HCT116 (cell line): ENCODE measurements at regions not wholly inside any gene's neighbourhood (a gene's known extent, or its start where the extent isn't known, plus 50 kb on each side); places are given as distances from the start of the nearest gene placed in this dataset.

Experiments used
- ATAC-seq: fragments of 200-7000 bp; cut with Tn5 transposase; 2 replicates; pipeline ENCODE4 v1.9.1; 2020; ENCODE audit warnings: mild to moderate bottlenecking, moderate library complexity
- BruUV-seq: library from RNA; stranded (reverse); fragments of 400-500 nt; replicated peaks from 2 replicates; lab custom pipeline; 2021; lab: Mats Ljungman, UMichigan
- CTCF ChIA-PET: fragments of 300-600 bp; sonication (Branson Sonifier 250); formaldehyde crosslinking; loops from one replicate; lab custom pipeline; 2021; ENCODE audit warnings: antibody characterized with exemption; lab: Charles Lee
- POLR2A ChIA-PET: fragments of 300-600, 350-600 bp; sonication (Branson Sonifier 250); formaldehyde crosslinking; loops from one replicate; lab custom pipeline; 2021; ENCODE audit warnings: antibody characterized with exemption; lab: Charles Lee
- RAD21 ChIA-PET, 2 experiments: fragments of 300-600 bp; sonication (Branson Sonifier 250); formaldehyde crosslinking; loops; one replicate each; lab custom pipeline; 2023; ENCODE audit warnings: low total read pairs in 2 of 2; ENCODE audit not compliant: uncharacterized antibody in 2 of 2, unreplicated experiment in 2 of 2, low non-redundant PET in 1 of 2; lab: Charles Lee
- DNase-seq: peaks from one replicate; pipeline ENCODE4 v3.0.0-alpha.2; 2010; ENCODE audit warnings: low read depth, low spot score
- H2AFZ ChIP-seq: fragments of 200-600 bp; shearing (Covaris generic), sonication (generic); 2 replicates; pipeline ENCODE4 v1.6.1; 2017; ENCODE audit warnings: low read depth, mixed run types, mixed read lengths, antibody characterized with exemption, low read length; ENCODE audit not compliant: poor library complexity, severe bottlenecking
- H3K27ac ChIP-seq: 2 replicates; pipeline ENCODE4 v1.5.1; 2012; ENCODE audit warnings: low read depth, low read length
- H3K27me3 ChIP-seq: fragments of 200-600 bp; sonication (generic); 2 replicates; pipeline ENCODE4 v1.6.1; 2016; ENCODE audit warnings: mixed run types, low read length, mixed read lengths; ENCODE audit not compliant: insufficient read depth
- H3K36me3 ChIP-seq, 2 experiments: fragments of 200-500 bp in 1 of 2; fragments of 200-600 bp in 1 of 2; sonication (Bioruptor generic) in 1 of 2; sonication (generic) in 1 of 2; 2 replicates each; pipeline versions ENCODE4 v1.5.1 to v1.6.1; 2014 to 2016; ENCODE audit warnings: low read length in 2 of 2, inconsistent platforms in 1 of 2, mixed read lengths in 1 of 2, mixed run types in 1 of 2; ENCODE audit not compliant: insufficient read depth in 2 of 2, control insufficient read depth in 1 of 2
- H3K4me1 ChIP-seq, 2 experiments: fragments of 200-600 bp in 1 of 2; sonication (generic) in 1 of 2; 2 replicates each; pipeline versions ENCODE4 v1.5.1 to v1.6.1; 2012 to 2017; ENCODE audit warnings: low read length in 2 of 2, inconsistent platforms in 1 of 2, mild to moderate bottlenecking in 1 of 2, mixed read lengths in 1 of 2, mixed run types in 1 of 2, moderate library complexity in 1 of 2; ENCODE audit not compliant: insufficient read depth in 2 of 2, control insufficient read depth in 1 of 2
- H3K4me2 ChIP-seq: fragments of 200-600 bp; sonication (generic); 2 replicates; pipeline ENCODE4 v1.6.1; 2017; ENCODE audit warnings: mixed run types, low read length, mixed read lengths
- H3K4me3 ChIP-seq, 2 experiments: fragments of 200-600 bp in 1 of 2; sonication (generic) in 1 of 2; replicated peaks in 1 of 2; 2 replicates each; pipeline ENCODE4 v1.5.1; 2011 to 2016; ENCODE audit warnings: low read length in 2 of 2, control low read depth in 1 of 2, low read depth in 1 of 2, mild to moderate bottlenecking in 1 of 2, mixed read lengths in 1 of 2, mixed run types in 1 of 2
- H3K79me2 ChIP-seq: fragments of 200-600 bp; sonication (generic); 2 replicates; pipeline ENCODE4 v1.6.1; 2017; ENCODE audit warnings: mild to moderate bottlenecking, mixed run types, low read length, moderate library complexity, mixed read lengths; ENCODE audit not compliant: insufficient read depth
- H3K9ac ChIP-seq: fragments of 200-600 bp; sonication (generic); 2 replicates; pipeline ENCODE4 v1.6.1; 2016; ENCODE audit warnings: low read length, mixed read lengths
- H3K9me2 ChIP-seq: fragments of 200-600 bp; sonication (generic), shearing (Covaris generic); 2 replicates; pipeline ENCODE4 v1.6.1; 2017; ENCODE audit warnings: mixed run types, mild to moderate bottlenecking, moderate library complexity; ENCODE audit not compliant: insufficient read depth
- H3K9me3 ChIP-seq, 2 experiments: fragments of 200-500 bp in 1 of 2; fragments of 200-600 bp in 1 of 2; sonication (Bioruptor generic) in 1 of 2; sonication (generic) in 1 of 2; 2 replicates each; pipeline ENCODE4 v1.6.1; 2014 to 2017; ENCODE audit warnings: low read length in 2 of 2, mixed read lengths in 2 of 2, inconsistent platforms in 1 of 2, low read depth in 1 of 2, mild to moderate bottlenecking in 1 of 2, mixed run types in 1 of 2, moderate library complexity in 1 of 2; ENCODE audit not compliant: control insufficient read depth in 1 of 2, insufficient read depth in 1 of 2
- H4K20me1 ChIP-seq: fragments of 200-600 bp; sonication (generic), shearing (Covaris generic); 2 replicates; pipeline ENCODE4 v1.6.1; 2017; ENCODE audit warnings: mixed run types, mild to moderate bottlenecking, moderate library complexity; ENCODE audit not compliant: insufficient read depth
- ATF3 ChIP-seq: IDR thresholded peaks from 2 replicates; pipeline ENCODE4 v1.6.1; 2012
- CBX3 ChIP-seq: IDR thresholded peaks from 2 replicates; pipeline ENCODE4 v1.6.1; 2012; ENCODE audit warnings: low read depth
- CEBPB ChIP-seq: IDR thresholded peaks from 2 replicates; pipeline ENCODE4 v1.6.1; 2012; ENCODE audit warnings: low read depth
- CTCF ChIP-seq, 3 experiments: fragments of 200-600 bp in 1 of 3; sonication (generic) in 1 of 3; IDR thresholded peaks in 2 of 3; conservative IDR thresholded peaks in 1 of 3; 2 replicates each; pipeline ENCODE4 v1.5.1; 2012 to 2017; ENCODE audit warnings: low read depth in 2 of 3, low read length in 2 of 3, antibody characterized with exemption in 1 of 3, borderline replicate concordance in 1 of 3, control low read depth in 1 of 3, mild to moderate bottlenecking in 1 of 3, mixed read lengths in 1 of 3, mixed run types in 1 of 3, moderate library complexity in 1 of 3; ENCODE audit not compliant: insufficient read depth in 1 of 3
- EGR1 ChIP-seq: IDR thresholded peaks from 2 replicates; pipeline ENCODE4 v1.6.1; 2012; ENCODE audit warnings: low read depth
- ELF1 ChIP-seq: IDR thresholded peaks from 2 replicates; pipeline ENCODE4 v1.6.1; 2012; ENCODE audit warnings: low read depth, borderline replicate concordance
- EZH2 ChIP-seq: fragments of 200-600 bp; sonication (generic); IDR thresholded peaks from 2 replicates; pipeline ENCODE4 v1.6.1; 2017; ENCODE audit warnings: antibody characterized with exemption, mixed run types
- FOSL1 ChIP-seq: IDR thresholded peaks from 2 replicates; pipeline ENCODE4 v1.6.1; 2012; ENCODE audit warnings: low read depth
- JUND ChIP-seq: IDR thresholded peaks from 2 replicates; pipeline ENCODE4 v1.6.1; 2012
- MAX ChIP-seq: IDR thresholded peaks from 2 replicates; pipeline ENCODE4 v1.6.1; 2012
- POLR2A ChIP-seq: IDR thresholded peaks from 2 replicates; pipeline ENCODE4 v1.7.0; 2011; ENCODE audit warnings: borderline replicate concordance; ENCODE audit not compliant: insufficient read depth, insufficient read length; ENCODE audit errors: extremely low read depth
- POLR2AphosphoS5 ChIP-seq: IDR thresholded peaks from 2 replicates; pipeline ENCODE4 v1.6.1; 2011; ENCODE audit warnings: mild to moderate bottlenecking, low read depth, low read length, moderate library complexity
- RAD21 ChIP-seq: IDR thresholded peaks from 2 replicates; pipeline ENCODE4 v1.6.1; 2012; ENCODE audit warnings: low read depth, mild to moderate bottlenecking
- REST ChIP-seq: IDR thresholded peaks from 2 replicates; pipeline ENCODE4 v1.6.1; 2012; ENCODE audit warnings: low read depth
- SRF ChIP-seq: IDR thresholded peaks from 2 replicates; pipeline ENCODE4 v1.6.1; 2012; ENCODE audit warnings: low read depth
- TCF7L2 ChIP-seq: IDR thresholded peaks from 2 replicates; pipeline ENCODE4 v1.7.0; 2011; ENCODE audit warnings: borderline replicate concordance, inconsistent platforms; ENCODE audit not compliant: insufficient read depth, insufficient read length; ENCODE audit errors: extremely low read depth
- YY1 ChIP-seq: IDR thresholded peaks from 2 replicates; pipeline ENCODE4 v1.6.1; 2011; ENCODE audit warnings: low read length, low read depth, moderate library complexity, mild to moderate bottlenecking; ENCODE audit not compliant: insufficient replicate concordance; ENCODE audit errors: extremely low read depth
- ZBTB33 ChIP-seq: IDR thresholded peaks from 2 replicates; pipeline ENCODE4 v1.6.1; 2011; ENCODE audit warnings: mild to moderate bottlenecking, low read length, moderate library complexity; ENCODE audit not compliant: insufficient replicate concordance; ENCODE audit errors: extremely low read depth
- ZNF274 ChIP-seq: fragments of 200-500 bp; sonication (Bioruptor generic); IDR thresholded peaks from 2 replicates; pipeline ENCODE4 v1.6.1; 2014; ENCODE audit warnings: mild to moderate bottlenecking, low read depth, low read length, inconsistent platforms
- intact Hi-C: fragments of 100-400 bp; cut with micrococcal nuclease; formaldehyde crosslinking; loops from 2 replicates; pipeline ENCODE4 v1.10.0; 2022

- no TSS peak for BruUV-seq
- Histone ChIP-seq H3K79me2 (no peaks in the 10 kb centered on the region), H4K20me1 (no peaks in the 10 kb centered on the region), H3K9me2 (no peaks in the 10 kb centered on the region), H3K4me2 (no peak overlapping the region), H3K4me3 (no peak overlapping the region), H3K9me3 (no peaks in the 10 kb centered on the region), H3K9ac (no peak overlapping the region), H3K27ac (no peak overlapping the region), H2AFZ (no peak overlapping the region), H3K4me1 (peaks cover 0 to 15% of the 10 kb centered on the region in 2 experiments; a peak in 2 of 4 replicates), H3K27me3 (no peaks in the 10 kb centered on the region), H3K36me3 (no peaks in the 10 kb centered on the region)
- no peak for DNase-seq
- ChIA-PET POLR2A (no interaction called here), RAD21 (no interaction called here), CTCF (no interaction called here)
- ATAC-seq = no peak
- intact Hi-C loops = no loop called here
- TF ChIP-seq CEBPB (no peak), YY1 (no peak), CTCF (IDR thresholded peaks at IDR 0.05 in 2 of 3, conservative IDR thresholded peaks at IDR 0.05 in 1 of 3; ENCODE audit: borderline replicate concordance in 1 of 3, insufficient read depth in 1 of 3, low read depth in 2 of 3, low read length in 2 of 3) (no peak), POLR2A (no peak), ZNF274 (no peak), ZBTB33 (no peak), MAX (no peak), REST (no peak), FOSL1 (no peak), EGR1 (no peak), ELF1 (no peak), JUND (no peak), ATF3 (no peak), POLR2AphosphoS5 (no peak), CBX3 (no peak), SRF (no peak), EZH2 (no peak), TCF7L2 (no peak), RAD21 (no peak)
These were observed 152.7 kb upstream of the FAM241A start for GRCh38 chr4:111992351-111993168.
